Lung (tissue), 11 donors: ENCODE measurements at regions not wholly inside any gene's neighbourhood (a gene's known extent, or its start where the extent isn't known, plus 50 kb on each side); places are given as distances from the start of the nearest gene placed in this dataset.

Experiments
- ATAC-seq: fragments of 200-7000 bp; cut with Tn5 transposase; one replicate; pipeline ENCODE4 v1.9.1; 2020; ENCODE audit warnings: moderate number of reproducible peaks; ENCODE audit not compliant: insufficient read depth, low FRiP score
- DNase-seq, 3 donors: peaks; one replicate each; pipeline ENCODE4 v3.0.0-alpha.2; 2013 to 2017
- H3K27ac ChIP-seq, 2 donors: one replicate each; pipeline ENCODE4 v1.5.1; 2013; ENCODE audit warnings: mild to moderate bottlenecking in 2 of 2, moderate library complexity in 2 of 2, control low read depth in 1 of 2, inconsistent platforms in 1 of 2, low read depth in 1 of 2, low read length in 1 of 2
- H3K27me3 ChIP-seq, 3 donors: one replicate each; pipeline ENCODE4 v1.5.1; 2013; ENCODE audit warnings: low read length in 2 of 3; ENCODE audit not compliant: control insufficient read depth in 3 of 3, insufficient read depth in 3 of 3
- H3K36me3 ChIP-seq, 4 donors: one replicate each; pipeline ENCODE4 v1.5.1; 2013; ENCODE audit warnings: low read length in 4 of 4, mild to moderate bottlenecking in 1 of 4, moderate library complexity in 1 of 4; ENCODE audit not compliant: control insufficient read depth in 4 of 4, insufficient read depth in 4 of 4
- H3K4me1 ChIP-seq, 5 donors: one replicate each; pipeline ENCODE4 v1.5.1; 2013; ENCODE audit warnings: low read length in 5 of 5, mild to moderate bottlenecking in 2 of 5, moderate library complexity in 1 of 5; ENCODE audit not compliant: control insufficient read depth in 5 of 5, insufficient read depth in 5 of 5
- H3K4me3 ChIP-seq: one replicate; pipeline ENCODE4 v1.5.1; 2013; ENCODE audit warnings: mild to moderate bottlenecking, control low read depth, moderate library complexity
- H3K9ac ChIP-seq, 2 donors: one replicate each; pipeline ENCODE4 v1.5.1; 2013; ENCODE audit warnings: low read length in 2 of 2, control low read depth in 1 of 2; ENCODE audit not compliant: insufficient read depth in 1 of 2
- H3K9me3 ChIP-seq, 4 donors: one replicate each; pipeline ENCODE4 v1.5.1; 2013; ENCODE audit warnings: low read length in 3 of 4, mild to moderate bottlenecking in 1 of 4, moderate library complexity in 1 of 4; ENCODE audit not compliant: control insufficient read depth in 4 of 4, insufficient read depth in 3 of 4
- CTCF ChIP-seq: IDR thresholded peaks from 2 replicates; pipeline ENCODE4 v1.5.1; 2012; ENCODE audit warnings: mild to moderate bottlenecking; ENCODE audit errors: control extremely low read depth, extremely low read depth
- WGBS, 2 donors: extraction: QIAGEN DNeasy Blood & Tissue Kit; methylation state at CpG; one replicate each; pipeline ENCODE4 v1.1.7; 2013; 5-methylcytosine and 5-hydroxymethylcytosine counted together
- donor health status: control.
- donor health status: control.
- donor health status: Bipolar disorder and iron deficiency.
- donor health status: healthy.
- donor health status: DM: yes; HTN: yes; CAD: no.

GRCh38 chr4:73685052-73685451, 55.3 kb upstream of the CXCL8 start:
- Histone ChIP-seq H3K9ac (no peak overlapping the region), H3K4me3 (no peak overlapping the region), H3K27ac (no peak overlapping the region), H3K36me3 (no peaks in the 10 kb centered on the region), H3K4me1 (no peaks in the 10 kb centered on the region), H3K9me3 (no peaks in the 10 kb centered on the region), H3K27me3 (no peaks in the 10 kb centered on the region)
- 63 to 70% methylated on average over 1 of the region's 1 CpG for WGBS, 2 donors
- ATAC-seq (no peak), DNase-seq (no peak)
- no peak for TF ChIP-seq CTCF

- no peak for DNase-seq
- TF ChIP-seq CTCF = no peak
- Histone ChIP-seq H3K27ac (no peak overlapping the region), H3K9me3 (no peaks in the 10 kb centered on the region), H3K9ac (no peak overlapping the region), H3K4me1 (no peaks in the 10 kb centered on the region), H3K27me3 (no peaks in the 10 kb centered on the region), H3K4me3 (no peak overlapping the region), H3K36me3 (no peaks in the 10 kb centered on the region)
- no peak for ATAC-seq
- WGBS, 2 donors = 90 to 92% methylated on average over 1 of the region's 1 CpG
These were observed 52.9 kb upstream of the CXCL8 start for GRCh38 chr4:73687421-73687820.

- no peak for TF ChIP-seq CTCF
- H3K9ac ChIP-seq = no peak overlapping the region
- H3K4me3 ChIP-seq = no peak overlapping the region
- H3K27ac ChIP-seq = no peak overlapping the region
- no peaks in the 10 kb centered on the region for H3K9me3 ChIP-seq
- DNase-seq (no peak), ATAC-seq (no peak)
- no peaks in the 10 kb centered on the region for H3K4me1 ChIP-seq
- no peaks in the 10 kb centered on the region for H3K27me3 ChIP-seq
- no peaks in the 10 kb centered on the region for H3K36me3 ChIP-seq
These were observed 50.2 kb upstream of the CXCL8 start for GRCh38 chr4:73690051-73690738.
